GM21360 (cell line): ENCODE measurements at regions not wholly inside any gene's neighbourhood (a gene's known extent, or its start where the extent isn't known, plus 50 kb on each side); places are given as distances from the start of the nearest gene placed in this dataset.
A peak's percentile ranks its signal among the peaks of the same experiment; 100 is the strongest.
"Not testable (repeated sequence)": the region's sequence is repeated elsewhere in the genome, so short reads cannot be mapped to it uniquely, and the experiment has no call there.

Experiments used
- ATAC-seq: cut with Tn5 transposase; IDR thresholded peaks from one replicate; pipeline ENCODE4 v1.9.1; 2021; ENCODE audit warnings: mild to moderate bottlenecking, moderate library complexity; ENCODE audit not compliant: unreplicated experiment

- ATAC-seq = not testable (repeated sequence)
Measured at GRCh38 chr17:20633268-20634059, 53.9 kb downstream of the CDRT15L2 start.

GRCh38 chr17:20640147-20640546, 60.6 kb downstream of the CDRT15L2 start:
- ATAC-seq = not testable (repeated sequence)

- not testable (repeated sequence) for ATAC-seq
Measured at GRCh38 chr17:20646661-20647272, 67.2 kb downstream of the CDRT15L2 start.

GRCh38 chr17:20649097-20649767, 69.7 kb downstream of the CDRT15L2 start:
- peak; percentile 79 for ATAC-seq

GRCh38 chr17:20651022-20651421, 71.5 kb downstream of the CDRT15L2 start:
- peak; percentile 39 for ATAC-seq

GRCh38 chr17:20651736-20652135, 72.2 kb downstream of the CDRT15L2 start:
- ATAC-seq = not testable (repeated sequence)

- ATAC-seq = not testable (repeated sequence)
Measured at GRCh38 chr17:20653391-20653790, 73.9 kb downstream of the CDRT15L2 start.

- not testable (repeated sequence) for ATAC-seq
Measured at GRCh38 chr17:20654114-20654513, 74.6 kb downstream of the CDRT15L2 start.

GRCh38 chr17:20654575-20654974, 75.1 kb downstream of the CDRT15L2 start:
- ATAC-seq = not testable (repeated sequence)

- not testable (repeated sequence) for ATAC-seq
Measured at GRCh38 chr17:20665103-20665955, 85.8 kb downstream of the CDRT15L2 start.

GRCh38 chr17:20666689-20667088, 87.2 kb downstream of the CDRT15L2 start:
- not testable (repeated sequence) for ATAC-seq

GRCh38 chr17:20667712-20668111, 88.2 kb downstream of the CDRT15L2 start:
- not testable (repeated sequence) for ATAC-seq

- not testable (repeated sequence) for ATAC-seq
Measured at GRCh38 chr17:20668316-20668715, 88.8 kb downstream of the CDRT15L2 start.

- not testable (repeated sequence) for ATAC-seq
Measured at GRCh38 chr17:20668868-20669267, 89.3 kb downstream of the CDRT15L2 start.

GRCh38 chr17:20670506-20670905, 91.0 kb downstream of the CDRT15L2 start:
- ATAC-seq = not testable (repeated sequence)

GRCh38 chr17:20674374-20674773, 94.8 kb downstream of the CDRT15L2 start:
- not testable (repeated sequence) for ATAC-seq

- ATAC-seq = not testable (repeated sequence)
Measured at GRCh38 chr17:20675707-20676106, 96.2 kb downstream of the CDRT15L2 start.

GRCh38 chr17:20676656-20677055, 97.1 kb downstream of the CDRT15L2 start:
- ATAC-seq = not testable (repeated sequence)

- ATAC-seq = not testable (repeated sequence)
Measured at GRCh38 chr17:20677469-20677868, 97.9 kb downstream of the CDRT15L2 start.

- ATAC-seq = not testable (repeated sequence)
Measured at GRCh38 chr17:20678424-20678823, 98.9 kb downstream of the CDRT15L2 start.
